Natural killer cell (primary cell): ENCODE measurements at regions not wholly inside any gene's neighbourhood (a gene's known extent, or its start where the extent isn't known, plus 50 kb on each side); places are given as distances from the start of the nearest gene placed in this dataset.

ENCODE experiments used
- ATAC-seq, 3 donors: fragments of 150-1000 bp in 2 of 3; fragments of 200-7000 bp in 1 of 3; cut with Tn5 transposase; 1 replicate in 1 of 3; 2 replicates in 2 of 3; pipeline ENCODE4 v1.10.0; 2021; ENCODE audit warnings: mild to moderate bottlenecking in 2 of 3, moderate library complexity in 2 of 3
- DNase-seq, 2 donors: peaks; one replicate each; pipeline versions ENCODE4 v3.0.0 to v3.0.0-alpha.2; 2013 to 2021; ENCODE audit warnings: mixed read lengths in 1 of 2
- H3K27ac ChIP-seq: one replicate; pipeline ENCODE4 v1.5.1; 2013; ENCODE audit warnings: mild to moderate bottlenecking, low read length
- H3K27me3 ChIP-seq: one replicate; pipeline ENCODE4 v1.6.1; 2013; ENCODE audit warnings: low read length; ENCODE audit not compliant: control insufficient read depth, insufficient read depth
- H3K36me3 ChIP-seq: one replicate; pipeline ENCODE4 v1.6.1; 2013; ENCODE audit warnings: low read length; ENCODE audit not compliant: control insufficient read depth, insufficient read depth
- H3K4me1 ChIP-seq: one replicate; pipeline ENCODE4 v1.6.1; 2013; ENCODE audit warnings: low read length; ENCODE audit not compliant: control insufficient read depth, insufficient read depth
- H3K4me3 ChIP-seq: one replicate; pipeline ENCODE4 v1.5.1; 2013; ENCODE audit warnings: low read length
- H3K9me3 ChIP-seq: one replicate; pipeline ENCODE4 v1.6.1; 2013; ENCODE audit warnings: low read length; ENCODE audit not compliant: control insufficient read depth, insufficient read depth
- H3K27ac Mint-ChIP-seq, 2 donors: one replicate each; pipeline ENCODE4 v1.8.0; 2022; ENCODE audit warnings: mild to moderate bottlenecking in 2 of 2, mixed read lengths in 2 of 2, moderate library complexity in 1 of 2
- H3K27me3 Mint-ChIP-seq, 2 donors: one replicate each; pipeline ENCODE4 v1.8.0; 2022; ENCODE audit warnings: low read depth in 2 of 2, mixed read lengths in 2 of 2
- H3K36me3 Mint-ChIP-seq: one replicate; pipeline ENCODE4 v1.8.0; 2022; ENCODE audit warnings: mixed read lengths
- H3K4me1 Mint-ChIP-seq, 2 donors: one replicate each; pipeline ENCODE4 v1.8.0; 2022; ENCODE audit warnings: mixed read lengths in 2 of 2
- H3K4me3 Mint-ChIP-seq: one replicate; pipeline ENCODE4 v1.8.0; 2022; ENCODE audit warnings: mild to moderate bottlenecking, moderate library complexity, mixed read lengths
- H3K9me3 Mint-ChIP-seq, 2 donors: one replicate each; pipeline ENCODE4 v1.8.0; 2022; ENCODE audit warnings: mixed read lengths in 2 of 2
- CTCF ChIP-seq: fragments of 200-600 bp; IDR thresholded peaks from one replicate; pipeline ENCODE4 v1.8.0; 2022; ENCODE audit warnings: antibody characterized with exemption
- WGBS: methylation state at CpG from one replicate; pipeline ENCODE4 v1.1.7; 2013; ENCODE audit warnings: missing lambda C conversion rate; ENCODE audit not compliant: insufficient coverage; 5-methylcytosine and 5-hydroxymethylcytosine counted together
- intact Hi-C: fragments of 100-400 bp; cut with micrococcal nuclease; formaldehyde crosslinking; loops from one replicate; pipeline ENCODE4 v1.14.2; 2022

GRCh38 chr6:81253821-81254220 lies 498.7 kb downstream of the TENT5A start:
- Histone ChIP-seq H3K27ac (no peak overlapping the region), H3K9me3 (peaks cover 4% of the 10 kb centered on the region), H3K27me3 (no peaks in the 10 kb centered on the region), H3K36me3 (no peaks in the 10 kb centered on the region), H3K4me3 (no peak overlapping the region), H3K4me1 (no peaks in the 10 kb centered on the region)
- no peaks in the 10 kb centered on the region for H3K27me3 Mint-ChIP-seq
- H3K9me3 Mint-ChIP-seq = peaks cover 9 to 10% of the 10 kb centered on the region in 2 donors
- no peak overlapping the region for H3K27ac Mint-ChIP-seq
- TF ChIP-seq CTCF = no peak
- H3K4me3 Mint-ChIP-seq = no peak overlapping the region
- H3K4me1 Mint-ChIP-seq = no peaks in the 10 kb centered on the region
- ATAC-seq (no peak), DNase-seq (no peak)
- intact Hi-C loops = no loop called here
- peaks cover 9% of the 10 kb centered on the region for H3K36me3 Mint-ChIP-seq

GRCh38 chr6:81252231-81252630 lies 500.2 kb downstream of the TENT5A start:
- Histone ChIP-seq H3K9me3 (peaks cover 4% of the 10 kb centered on the region), H3K27ac (no peak overlapping the region), H3K4me3 (no peak overlapping the region), H3K36me3 (no peaks in the 10 kb centered on the region), H3K27me3 (no peaks in the 10 kb centered on the region), H3K4me1 (no peaks in the 10 kb centered on the region)
- no peak overlapping the region for H3K4me3 Mint-ChIP-seq
- ATAC-seq = no peak
- H3K27ac Mint-ChIP-seq = no peak overlapping the region
- H3K27me3 Mint-ChIP-seq = no peaks in the 10 kb centered on the region
- peaks cover 6 to 7% of the 10 kb centered on the region in 2 donors for H3K9me3 Mint-ChIP-seq
- intact Hi-C loops = no loop called here
- TF ChIP-seq CTCF = no peak
- no peak for DNase-seq
- no peaks in the 10 kb centered on the region for H3K36me3 Mint-ChIP-seq
- WGBS = 70% methylated on average over 2 of the region's 4 CpGs
- no peaks in the 10 kb centered on the region for H3K4me1 Mint-ChIP-seq

DNA sequence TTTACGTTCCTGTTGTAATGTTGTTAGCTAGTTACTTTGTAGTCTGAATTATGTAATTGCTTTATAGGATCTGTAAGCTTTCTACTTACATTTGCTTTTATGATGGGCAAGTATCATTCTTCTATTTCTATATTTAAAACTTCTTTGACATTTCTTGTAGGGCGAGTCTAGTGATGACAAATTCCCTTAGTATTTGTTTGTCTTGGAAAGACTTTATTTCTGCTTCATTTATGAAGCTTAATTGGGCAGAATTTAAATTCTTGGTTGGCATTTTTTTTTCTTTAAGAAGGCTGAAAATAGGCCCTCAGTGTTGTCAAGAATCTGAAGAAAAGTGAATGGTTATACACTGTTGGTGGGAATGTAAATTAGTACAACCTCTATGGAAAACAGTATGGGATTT lies 506.3 kb downstream of the TENT5A start:
- Histone ChIP-seq H3K27ac (no peak overlapping the region), H3K4me3 (no peak overlapping the region), H3K4me1 (no peaks in the 10 kb centered on the region), H3K36me3 (no peaks in the 10 kb centered on the region), H3K9me3 (no peaks in the 10 kb centered on the region), H3K27me3 (no peaks in the 10 kb centered on the region)
- Mint-ChIP-seq H3K36me3 (no peaks in the 10 kb centered on the region), H3K27ac (no peak overlapping the region), H3K9me3 (peaks cover 2 to 4% of the 10 kb centered on the region in 2 donors), H3K4me1 (no peaks in the 10 kb centered on the region), H3K27me3 (no peaks in the 10 kb centered on the region), H3K4me3 (no peak overlapping the region)
- no peak for DNase-seq
- TF ChIP-seq CTCF = no peak
- WGBS = 70% methylated on average over 2 of the region's 2 CpGs
- ATAC-seq = no peak
- intact Hi-C loops = no loop called here

DNA sequence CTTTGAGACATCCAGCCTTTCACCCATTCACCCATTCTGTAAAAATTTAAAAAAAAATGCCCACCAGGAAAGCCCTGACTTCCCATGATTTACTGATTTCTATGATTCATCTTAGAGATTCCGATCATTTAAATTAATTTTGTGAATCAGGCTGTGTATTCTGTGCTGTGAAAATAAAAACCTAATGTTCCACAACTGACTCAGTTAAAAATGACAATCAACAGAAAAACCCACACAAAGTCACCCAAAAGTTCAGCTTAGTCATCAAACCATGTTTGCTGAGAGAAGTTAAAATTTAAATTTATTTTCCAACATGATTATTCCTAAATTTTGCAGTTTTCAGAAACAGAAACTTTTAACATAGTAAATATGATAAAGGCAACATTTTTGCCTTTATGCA lies 509.9 kb downstream of the TENT5A start:
- WGBS = no CpG with 5 or more reads among the region's 1 CpG
- Mint-ChIP-seq H3K27me3 (no peaks in the 10 kb centered on the region), H3K9me3 (peaks cover 2 to 4% of the 10 kb centered on the region in 2 donors), H3K27ac (no peak overlapping the region), H3K4me3 (no peak overlapping the region), H3K4me1 (no peaks in the 10 kb centered on the region), H3K36me3 (no peaks in the 10 kb centered on the region)
- no peaks in the 10 kb centered on the region for H3K4me1 ChIP-seq
- intact Hi-C loops = no loop called here
- H3K27ac ChIP-seq = no peak overlapping the region
- H3K9me3 ChIP-seq = no peaks in the 10 kb centered on the region
- DNase-seq (no peak), ATAC-seq (no peak)
- no peaks in the 10 kb centered on the region for H3K27me3 ChIP-seq
- TF ChIP-seq CTCF = no peak
- H3K36me3 ChIP-seq = no peaks in the 10 kb centered on the region
- no peak overlapping the region for H3K4me3 ChIP-seq
